ENCODE measurements at regions not wholly inside any gene's neighbourhood (a gene's known extent, or its start where the extent isn't known, plus 50 kb on each side); places are given as distances from the start of the nearest gene placed in this dataset. TPM values are rescaled to one million over a fixed set of nuclear protein-coding genes. Genes with fewer than 3 reads are reported as not detected.
"Not testable (repeated sequence)": the region's sequence is repeated elsewhere in the genome, so short reads cannot be mapped to it uniquely, and the experiment has no call there.

GRCh38 chr13:60689076-60689475, 292.1 kb downstream of the TDRD3 start:
- DNase-seq, result no peak

- DNase-seq, result no peak
Observed at GRCh38 chr13:60679928-60680694, 283.1 kb downstream of the TDRD3 start.

GRCh38 chr13:60679131-60679530, 282.1 kb downstream of the TDRD3 start:
- DNase-seq, result no peak

- no peak for DNase-seq
Observed at GRCh38 chr13:60671386-60671785, 274.4 kb downstream of the TDRD3 start.

- no peak for DNase-seq
Observed at GRCh38 chr13:60663788-60664187, 266.8 kb downstream of the TDRD3 start.

- DNase-seq, result no peak
Observed at GRCh38 chr13:60662595-60662994, 265.6 kb downstream of the TDRD3 start.

- no peak for DNase-seq
Observed at GRCh38 chr13:60661521-60661920, 264.5 kb downstream of the TDRD3 start.

GRCh38 chr13:60657586-60657985, 260.6 kb downstream of the TDRD3 start:
- DNase-seq, result not testable (repeated sequence)

GRCh38 chr13:60655256-60655655, 258.2 kb downstream of the TDRD3 start:
- no peak for DNase-seq

GRCh38 chr13:60654415-60654814, 257.4 kb downstream of the TDRD3 start:
- DNase-seq, result no peak

GRCh38 chr13:60647547-60647946, 250.5 kb downstream of the TDRD3 start:
- no peak for DNase-seq

- no peak for DNase-seq
Observed at GRCh38 chr13:60646620-60647019, 249.6 kb downstream of the TDRD3 start.

- no peak for DNase-seq
Observed at GRCh38 chr13:60645676-60646075, 248.7 kb downstream of the TDRD3 start.

GRCh38 chr13:60642552-60642951, 245.5 kb downstream of the TDRD3 start:
- DNase-seq, result no peak

- no peak for DNase-seq
Observed at GRCh38 chr13:60629158-60629557, 232.1 kb downstream of the TDRD3 start.

GRCh38 chr13:60627071-60627686, 230.2 kb downstream of the TDRD3 start:
- DNase-seq, result no peak

Small RNAs in the stretch of these regions (small RNA-seq; reads per million reads assigned to genes)
- gene MIR3169 (ENCODE audit: low replicate concordance), result not detected
- not detected for gene RNY3P5 (ENCODE audit: low replicate concordance)

Measured in skin of body (tissue), 2 donors.